Testis (tissue), 2 donors: ENCODE measurements at regions not wholly inside any gene's neighbourhood (a gene's known extent, or its start where the extent isn't known, plus 50 kb on each side); places are given as distances from the start of the nearest gene placed in this dataset.
"Not testable (repeated sequence)": the region's sequence is repeated elsewhere in the genome, so short reads cannot be mapped to it uniquely, and the experiment has no call there.

Experiments used
- DNase-seq: peaks from one replicate; pipeline ENCODE4 v3.0.0-alpha.2; 2019
- H3K27ac ChIP-seq, 2 donors: fragments of 200-600 bp; sonication (generic); one replicate each; pipeline ENCODE4 v1.5.1; 2019
- H3K27me3 ChIP-seq: fragments of 200-600 bp; sonication (generic); one replicate; pipeline ENCODE4 v1.5.1; 2019
- H3K36me3 ChIP-seq: fragments of 200-600 bp; sonication (generic); one replicate; pipeline ENCODE4 v1.5.1; 2017; ENCODE audit warnings: low read depth; ENCODE audit errors: missing control alignments
- H3K4me1 ChIP-seq: fragments of 200-600 bp; sonication (generic); one replicate; pipeline ENCODE4 v1.5.1; 2019
- H3K4me3 ChIP-seq, 2 donors: fragments of 200-600 bp; sonication (generic); one replicate each; pipeline ENCODE4 v1.5.1; 2017 to 2019
- H3K9me3 ChIP-seq: fragments of 200-600 bp; sonication (generic); one replicate; pipeline ENCODE4 v1.5.1; 2017
- POLR2A ChIP-seq: fragments of 450-650 bp; IDR thresholded peaks from one replicate; pipeline ENCODE4 v1.6.1; 2017; ENCODE audit warnings: antibody characterized with exemption, mild to moderate bottlenecking, moderate library complexity
- WGBS, 2 donors: methylation state at CpG; one replicate each; pipeline ENCODE4 v1.1.5; 2018; 5-methylcytosine and 5-hydroxymethylcytosine counted together
- intact Hi-C: fragments of 100-400 bp; cut with DNase I; formaldehyde crosslinking; loops from one replicate; pipeline ENCODE4 v1.15.1; 2023; ENCODE audit warnings: low total_unique reads
- TF ChIP-seq, protein P1 (sequence below), 3 experiments: fragments of 450-650 bp in 2 of 3; fragments of 200-600 bp in 1 of 3; sonication (generic) in 1 of 3; IDR thresholded peaks; one replicate each; pipeline ENCODE4 v1.5.1; 2016 to 2019; ENCODE audit warnings: antibody characterized with exemption in 3 of 3, mild to moderate bottlenecking in 2 of 3, moderate library complexity in 1 of 3

DNA sequence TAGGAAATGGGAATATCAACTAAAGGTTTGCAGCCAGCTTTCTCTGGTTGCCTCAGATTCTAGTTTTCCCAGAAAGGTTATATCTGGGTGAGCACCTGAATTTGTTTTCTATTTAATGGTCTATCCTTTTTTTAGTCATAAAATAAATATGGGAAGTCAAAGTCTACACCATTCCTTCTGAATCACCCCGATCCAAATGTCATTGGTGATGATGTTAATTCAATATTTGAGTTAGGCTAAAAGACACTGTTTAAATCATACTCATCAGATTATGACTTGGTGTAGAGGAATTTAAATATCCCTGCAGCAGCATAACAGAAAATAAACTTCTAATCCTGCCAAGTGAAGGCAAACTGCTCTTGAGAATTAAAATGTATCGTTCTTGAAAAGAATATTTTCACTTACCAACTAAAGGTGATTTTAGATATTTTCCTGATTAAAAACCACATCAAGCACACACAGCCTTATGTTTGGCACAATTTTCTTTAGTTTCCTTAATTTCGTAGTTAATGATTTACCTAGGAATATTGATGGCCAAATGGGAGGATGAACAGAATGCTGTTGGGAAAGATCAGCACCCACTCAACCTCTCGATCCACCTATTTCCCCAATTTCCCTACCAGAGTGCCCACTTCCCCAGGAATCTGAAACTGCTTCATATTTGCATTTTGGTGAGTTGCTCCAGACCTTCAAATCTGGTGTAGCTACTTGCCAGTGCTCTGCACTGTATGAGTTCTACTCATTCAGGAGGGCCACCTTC, 103.1 kb upstream of the TSLP start:
- Histone ChIP-seq H3K9me3 (no peaks in the 10 kb centered on the region), H3K27me3 (no peaks in the 10 kb centered on the region), H3K4me1 (no peaks in the 10 kb centered on the region), H3K36me3 (no peaks in the 10 kb centered on the region), H3K27ac (no peak overlapping the region), H3K4me3 (no peak overlapping the region)
- no peak for TF ChIP-seq POLR2A
- TF ChIP-seq, protein P1, sequence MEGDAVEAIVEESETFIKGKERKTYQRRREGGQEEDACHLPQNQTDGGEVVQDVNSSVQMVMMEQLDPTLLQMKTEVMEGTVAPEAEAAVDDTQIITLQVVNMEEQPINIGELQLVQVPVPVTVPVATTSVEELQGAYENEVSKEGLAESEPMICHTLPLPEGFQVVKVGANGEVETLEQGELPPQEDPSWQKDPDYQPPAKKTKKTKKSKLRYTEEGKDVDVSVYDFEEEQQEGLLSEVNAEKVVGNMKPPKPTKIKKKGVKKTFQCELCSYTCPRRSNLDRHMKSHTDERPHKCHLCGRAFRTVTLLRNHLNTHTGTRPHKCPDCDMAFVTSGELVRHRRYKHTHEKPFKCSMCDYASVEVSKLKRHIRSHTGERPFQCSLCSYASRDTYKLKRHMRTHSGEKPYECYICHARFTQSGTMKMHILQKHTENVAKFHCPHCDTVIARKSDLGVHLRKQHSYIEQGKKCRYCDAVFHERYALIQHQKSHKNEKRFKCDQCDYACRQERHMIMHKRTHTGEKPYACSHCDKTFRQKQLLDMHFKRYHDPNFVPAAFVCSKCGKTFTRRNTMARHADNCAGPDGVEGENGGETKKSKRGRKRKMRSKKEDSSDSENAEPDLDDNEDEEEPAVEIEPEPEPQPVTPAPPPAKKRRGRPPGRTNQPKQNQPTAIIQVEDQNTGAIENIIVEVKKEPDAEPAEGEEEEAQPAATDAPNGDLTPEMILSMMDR (IDR thresholded peaks at IDR 0.05) = no peak
- no peak for DNase-seq
- WGBS, 2 donors = 86 to 88% methylated on average over 4 of the region's 4 CpGs
- intact Hi-C loops = no loop called here

DNA sequence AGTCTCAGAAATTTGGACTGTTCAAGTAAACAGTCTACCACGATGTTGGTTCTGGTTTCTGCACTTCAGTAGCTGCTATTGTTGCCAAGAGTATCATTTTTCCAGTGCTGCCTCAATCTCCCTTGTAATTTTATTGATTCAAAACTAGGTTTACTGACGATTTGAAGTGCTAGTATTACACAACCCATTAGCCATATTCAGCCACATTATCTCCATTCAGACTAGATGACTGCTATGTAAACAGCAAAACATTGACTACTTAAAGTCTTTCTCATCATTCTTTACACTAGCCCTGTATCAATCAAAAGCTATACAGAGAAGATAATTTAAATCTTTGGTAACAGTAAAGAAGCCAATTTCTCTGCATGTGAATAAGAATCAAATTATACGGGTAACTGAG, 102.0 kb upstream of the TSLP start:
- TF ChIP-seq POLR2A = no peak
- TF ChIP-seq, protein P1 (IDR thresholded peaks at IDR 0.05) = no peak
- no peak for DNase-seq
- Histone ChIP-seq H3K27me3 (no peaks in the 10 kb centered on the region), H3K27ac (no peak overlapping the region), H3K4me1 (no peaks in the 10 kb centered on the region), H3K4me3 (no peak overlapping the region), H3K36me3 (no peaks in the 10 kb centered on the region), H3K9me3 (no peaks in the 10 kb centered on the region)
- 66 to 71% methylated on average over 3 of the region's 3 CpGs for WGBS, 2 donors
- intact Hi-C loops = no loop called here

DNA sequence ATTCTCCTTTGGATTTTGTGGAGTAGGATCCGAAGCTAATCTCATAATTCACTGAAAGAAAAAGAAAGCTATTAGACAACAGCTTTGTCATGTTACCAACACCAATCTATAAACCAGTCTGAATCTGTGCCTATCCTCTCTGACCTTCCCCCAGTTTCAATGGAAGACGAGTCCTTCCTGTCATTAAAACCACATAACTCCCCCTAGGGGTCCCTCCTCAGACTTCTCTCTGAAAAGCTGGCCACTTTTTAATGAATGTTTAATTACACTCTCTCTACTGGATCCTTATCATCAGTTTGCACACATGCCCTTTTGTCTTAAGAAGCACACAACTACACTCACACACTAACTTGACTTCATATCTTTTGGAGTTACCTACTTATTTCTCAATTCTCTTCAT, 98.0 kb upstream of the TSLP start:
- Histone ChIP-seq H3K9me3 (no peaks in the 10 kb centered on the region), H3K4me1 (no peaks in the 10 kb centered on the region), H3K36me3 (no peaks in the 10 kb centered on the region), H3K27ac (no peak overlapping the region), H3K4me3 (no peak overlapping the region), H3K27me3 (no peaks in the 10 kb centered on the region)
- 62 to 64% methylated on average over 2 of the region's 2 CpGs for WGBS, 2 donors
- no peak for TF ChIP-seq POLR2A
- TF ChIP-seq, protein P1 (IDR thresholded peaks at IDR 0.05) = no peak
- intact Hi-C loops = no loop called here
- DNase-seq = no peak

DNA sequence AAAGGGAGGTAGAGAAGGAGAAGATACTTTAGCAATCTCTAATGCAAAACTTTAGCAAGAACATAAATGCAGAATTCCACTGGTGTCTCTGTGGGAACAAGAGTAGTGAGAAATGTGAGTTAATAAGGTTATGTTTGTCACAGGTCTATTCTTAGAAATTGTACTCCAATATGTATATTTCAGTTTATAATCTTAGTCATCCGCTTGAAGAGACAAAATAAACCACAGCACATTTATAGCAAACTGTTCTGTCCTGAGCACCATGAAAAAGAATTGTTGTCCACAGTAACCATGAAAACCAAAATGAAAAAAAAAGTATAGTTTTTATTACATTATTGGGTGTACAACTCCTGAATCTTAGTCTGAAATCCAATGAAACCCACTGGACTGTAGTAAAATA, 93.6 kb upstream of the TSLP start:
- Histone ChIP-seq H3K9me3 (no peaks in the 10 kb centered on the region), H3K27ac (no peak overlapping the region), H3K4me1 (no peaks in the 10 kb centered on the region), H3K27me3 (no peaks in the 10 kb centered on the region), H3K4me3 (no peak overlapping the region), H3K36me3 (no peaks in the 10 kb centered on the region)
- no peak for DNase-seq
- intact Hi-C loops = no loop called here
- TF ChIP-seq POLR2A = no peak
- TF ChIP-seq, protein P1 (IDR thresholded peaks at IDR 0.05) = no peak
- 91% methylated on average over 1 of the region's 1 CpG for WGBS, 2 donors

DNA sequence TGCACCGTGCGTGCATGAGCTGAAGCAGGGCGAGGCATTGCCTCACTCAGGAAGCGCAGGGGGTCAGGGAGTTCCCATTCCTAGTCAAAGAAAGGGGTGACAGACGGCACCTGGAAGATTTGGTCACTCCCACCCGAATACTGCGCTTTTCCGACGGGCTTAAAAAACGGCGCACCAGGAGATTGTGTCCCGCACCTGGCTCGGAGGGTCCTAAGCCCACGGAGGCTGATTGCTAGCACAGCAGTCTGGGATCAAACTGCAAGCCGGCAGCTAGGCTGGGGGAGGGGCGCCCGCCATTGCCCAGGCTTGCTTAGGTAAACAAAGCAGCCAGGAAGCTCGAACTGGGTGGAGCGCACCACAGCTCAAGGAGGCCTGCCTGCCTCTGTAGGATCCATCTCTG, 85.6 kb upstream of the TSLP start:
- H3K4me3 ChIP-seq, H3K9me3 ChIP-seq, intact Hi-C loops, DNase-seq, H3K27ac ChIP-seq, H3K27me3 ChIP-seq, H3K4me1 ChIP-seq, H3K36me3 ChIP-seq: not testable (repeated sequence)
- WGBS, 2 donors = 80 to 82% methylated on average over 14 to 19 of the region's 19 CpGs

DNA sequence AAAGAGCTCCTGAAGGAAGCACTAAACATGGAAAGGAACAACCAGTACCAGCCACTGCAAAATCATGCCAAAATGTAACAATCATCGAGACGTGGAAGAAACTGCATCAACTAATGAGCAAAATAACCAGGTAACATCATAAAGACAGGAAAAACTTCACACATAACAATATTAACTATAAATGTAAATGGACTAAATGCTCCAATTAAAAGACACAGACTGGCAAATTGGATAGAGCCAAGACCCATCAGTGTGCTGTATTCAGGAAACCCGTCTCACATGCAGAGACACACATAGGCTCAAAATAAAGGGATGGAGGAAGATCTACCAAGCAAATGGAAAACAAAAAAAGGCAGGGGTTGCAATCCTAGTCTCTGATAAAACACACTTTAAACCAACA, 83.9 kb upstream of the TSLP start:
- H3K4me1 ChIP-seq, intact Hi-C loops, H3K9me3 ChIP-seq, DNase-seq, H3K27me3 ChIP-seq, H3K27ac ChIP-seq, H3K4me3 ChIP-seq, H3K36me3 ChIP-seq: not testable (repeated sequence)
- 89 to 91% methylated on average over 3 of the region's 3 CpGs for WGBS, 2 donors
